Astrocyte (in vitro differentiated cells and primary cell): ENCODE measurements at regions not wholly inside any gene's neighbourhood (a gene's known extent, or its start where the extent isn't known, plus 50 kb on each side); places are given as distances from the start of the nearest gene placed in this dataset.

Experiments used
- DNase-seq: peaks from one replicate; pipeline ENCODE4 v3.0.0-alpha.2; 2010; ENCODE audit warnings: low read depth
- FAIRE-seq: peaks from 2 replicates; lab custom pipeline; 2011; peaks lifted over from hg19 to GRCh38; lab: Jason Lieb, UNC
- H2AFZ ChIP-seq: 2 replicates; pipeline ENCODE4 v1.6.0; 2012; ENCODE audit warnings: low read depth, low read length, inconsistent platforms
- H3K27ac ChIP-seq: 2 replicates; pipeline ENCODE4 v1.5.1; 2011; ENCODE audit warnings: low read depth, low read length, inconsistent platforms
- H3K27me3 ChIP-seq: 2 replicates; pipeline ENCODE4 v1.6.0; 2011; ENCODE audit warnings: low read length, inconsistent platforms; ENCODE audit not compliant: insufficient read depth
- H3K36me3 ChIP-seq: 2 replicates; pipeline ENCODE4 v1.5.1; 2011; ENCODE audit warnings: low read length, inconsistent platforms; ENCODE audit not compliant: insufficient read depth
- H3K4me1 ChIP-seq: 2 replicates; pipeline ENCODE4 v1.5.1; 2011; ENCODE audit warnings: low read length, inconsistent platforms; ENCODE audit not compliant: insufficient read depth
- H3K4me2 ChIP-seq: 2 replicates; pipeline ENCODE4 v1.6.0; 2012; ENCODE audit warnings: low read length, inconsistent platforms
- H3K4me3 ChIP-seq: 2 replicates; pipeline ENCODE4 v1.5.1; 2011; ENCODE audit warnings: low read depth, mild to moderate bottlenecking, low read length, inconsistent platforms; ENCODE audit not compliant: insufficient read depth
- H3K79me2 ChIP-seq: 2 replicates; pipeline ENCODE4 v1.6.0; 2012; ENCODE audit warnings: mild to moderate bottlenecking, low read length, inconsistent platforms; ENCODE audit not compliant: insufficient read depth
- H3K9ac ChIP-seq: 2 replicates; pipeline ENCODE4 v1.6.0; 2012; ENCODE audit warnings: mild to moderate bottlenecking, low read length, inconsistent platforms
- H3K9me3 ChIP-seq: 2 replicates; pipeline ENCODE4 v1.5.1; 2012; ENCODE audit warnings: low read depth, mild to moderate bottlenecking, low read length, inconsistent platforms; ENCODE audit not compliant: insufficient read depth
- H4K20me1 ChIP-seq: 2 replicates; pipeline ENCODE4 v1.6.0; 2012; ENCODE audit warnings: low read length, inconsistent platforms; ENCODE audit not compliant: insufficient read depth
- H3K27ac Mint-ChIP-seq: one replicate; pipeline ENCODE4 v1.8.0; 2021; ENCODE audit warnings: mild to moderate bottlenecking, mixed read lengths; ENCODE audit not compliant: unreplicated experiment
- H3K27me3 Mint-ChIP-seq: one replicate; pipeline ENCODE4 v1.8.0; 2021; ENCODE audit warnings: low read depth, mixed read lengths; ENCODE audit not compliant: unreplicated experiment
- H3K36me3 Mint-ChIP-seq: one replicate; pipeline ENCODE4 v1.8.0; 2021; ENCODE audit warnings: low read depth, mixed read lengths; ENCODE audit not compliant: unreplicated experiment
- H3K4me1 Mint-ChIP-seq: one replicate; pipeline ENCODE4 v1.8.0; 2021; ENCODE audit warnings: low read depth, mixed read lengths; ENCODE audit not compliant: unreplicated experiment
- H3K4me3 Mint-ChIP-seq: one replicate; pipeline ENCODE4 v1.8.0; 2021; ENCODE audit warnings: mild to moderate bottlenecking, moderate library complexity, mixed read lengths; ENCODE audit not compliant: unreplicated experiment
- H3K9me3 Mint-ChIP-seq: one replicate; pipeline ENCODE4 v1.8.0; 2021; ENCODE audit warnings: mild to moderate bottlenecking, mixed read lengths; ENCODE audit not compliant: unreplicated experiment
- EZH2 ChIP-seq: IDR thresholded peaks from 2 replicates; pipeline ENCODE4 v1.6.1; 2012; ENCODE audit warnings: mild to moderate bottlenecking, low read length, inconsistent platforms; ENCODE audit not compliant: insufficient read depth
- TF ChIP-seq, protein P1 (sequence below): IDR thresholded peaks from 2 replicates; pipeline ENCODE4 v1.5.1; 2011; ENCODE audit warnings: low read depth, mild to moderate bottlenecking, inconsistent platforms, low read length, moderate library complexity; ENCODE audit not compliant: insufficient read depth

DNA sequence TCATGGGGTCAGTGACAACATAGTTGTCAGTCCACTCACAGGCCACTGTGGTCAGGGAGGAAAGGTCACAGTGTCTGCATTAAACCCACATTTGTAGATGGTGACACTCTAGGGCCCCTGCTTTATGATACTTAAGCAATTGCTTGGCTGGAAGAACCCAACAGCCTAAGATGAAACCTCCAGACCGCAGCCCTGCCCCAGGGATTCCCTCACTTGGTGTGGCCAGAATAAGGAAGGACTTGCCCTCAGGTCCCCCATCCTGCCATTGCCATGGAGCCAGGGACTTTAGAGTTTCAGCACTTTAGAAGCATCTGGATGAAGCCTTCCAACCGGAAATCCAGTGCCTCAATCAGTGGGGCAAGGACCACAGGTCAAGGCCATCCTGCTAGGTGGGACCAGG is 63.9 kb upstream of the LAPTM4A start:
- Histone ChIP-seq H3K4me2 (no peak overlapping the region), H4K20me1 (no peaks in the 10 kb centered on the region), H3K27ac (no peak overlapping the region), H3K9ac (no peak overlapping the region), H3K4me3 (no peak overlapping the region), H3K9me3 (peaks cover 1% of the 10 kb centered on the region), H3K4me1 (peaks cover 6% of the 10 kb centered on the region), H3K79me2 (no peaks in the 10 kb centered on the region), H3K27me3 (no peaks in the 10 kb centered on the region), H3K36me3 (no peaks in the 10 kb centered on the region), H2AFZ (no peak overlapping the region)
- DNase-seq (no peak), FAIRE-seq (no peak)
- H3K36me3 Mint-ChIP-seq: no peaks in the 10 kb centered on the region
- no peak overlapping the region for H3K4me3 Mint-ChIP-seq
- TF ChIP-seq, protein P1, sequence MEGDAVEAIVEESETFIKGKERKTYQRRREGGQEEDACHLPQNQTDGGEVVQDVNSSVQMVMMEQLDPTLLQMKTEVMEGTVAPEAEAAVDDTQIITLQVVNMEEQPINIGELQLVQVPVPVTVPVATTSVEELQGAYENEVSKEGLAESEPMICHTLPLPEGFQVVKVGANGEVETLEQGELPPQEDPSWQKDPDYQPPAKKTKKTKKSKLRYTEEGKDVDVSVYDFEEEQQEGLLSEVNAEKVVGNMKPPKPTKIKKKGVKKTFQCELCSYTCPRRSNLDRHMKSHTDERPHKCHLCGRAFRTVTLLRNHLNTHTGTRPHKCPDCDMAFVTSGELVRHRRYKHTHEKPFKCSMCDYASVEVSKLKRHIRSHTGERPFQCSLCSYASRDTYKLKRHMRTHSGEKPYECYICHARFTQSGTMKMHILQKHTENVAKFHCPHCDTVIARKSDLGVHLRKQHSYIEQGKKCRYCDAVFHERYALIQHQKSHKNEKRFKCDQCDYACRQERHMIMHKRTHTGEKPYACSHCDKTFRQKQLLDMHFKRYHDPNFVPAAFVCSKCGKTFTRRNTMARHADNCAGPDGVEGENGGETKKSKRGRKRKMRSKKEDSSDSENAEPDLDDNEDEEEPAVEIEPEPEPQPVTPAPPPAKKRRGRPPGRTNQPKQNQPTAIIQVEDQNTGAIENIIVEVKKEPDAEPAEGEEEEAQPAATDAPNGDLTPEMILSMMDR: no peak
- TF ChIP-seq EZH2: no peak
- H3K27ac Mint-ChIP-seq: no peak overlapping the region
- peaks cover 9% of the 10 kb centered on the region for H3K4me1 Mint-ChIP-seq
- no peaks in the 10 kb centered on the region for H3K9me3 Mint-ChIP-seq
- peaks cover 26% of the 10 kb centered on the region for H3K27me3 Mint-ChIP-seq

DNA sequence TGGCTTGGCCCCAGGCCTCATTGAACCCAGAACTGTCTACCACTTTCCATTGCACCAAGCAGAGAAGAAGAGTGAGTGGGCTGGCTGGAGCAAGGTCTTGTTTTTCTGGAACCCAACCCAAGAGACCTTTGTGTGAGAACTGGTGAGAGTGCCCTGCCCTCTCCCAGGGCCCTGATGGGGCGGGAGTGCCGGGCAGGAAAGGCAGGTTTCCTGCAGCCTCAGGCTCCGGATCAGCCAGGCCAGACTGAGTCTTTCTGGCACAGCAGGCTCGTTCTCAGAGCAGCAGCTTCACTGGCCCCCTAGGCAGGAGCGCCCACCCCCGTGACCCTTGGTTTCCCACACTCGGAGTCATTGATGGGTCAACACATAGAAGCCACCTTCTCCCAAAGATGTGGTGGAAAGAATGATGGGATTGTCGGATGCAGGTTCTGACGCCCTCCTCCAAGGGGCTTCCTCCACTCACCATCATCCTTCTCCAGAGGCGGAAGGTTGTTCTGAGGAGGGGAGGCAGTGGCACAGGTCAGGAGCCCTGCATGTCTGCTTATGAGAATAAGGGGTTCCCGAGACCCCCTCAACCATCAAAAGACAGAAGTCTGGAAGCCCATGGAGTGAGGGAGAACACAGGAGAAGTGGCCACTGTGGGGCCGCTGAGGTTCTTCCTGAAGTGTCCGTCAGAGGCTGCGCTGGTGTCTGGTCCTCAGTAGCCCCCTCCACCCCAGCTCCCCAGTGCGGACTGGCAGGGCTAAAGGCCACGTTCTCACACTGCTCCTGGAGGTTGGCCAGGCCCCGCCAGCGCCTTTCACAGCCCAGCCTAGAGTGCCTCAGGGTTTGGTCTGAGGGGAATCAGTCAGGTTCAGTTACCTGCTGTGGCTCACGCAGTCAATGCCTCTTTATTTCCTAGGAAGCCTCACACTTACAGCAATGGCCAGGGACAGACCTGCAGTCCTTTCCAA is 62.8 kb upstream of the LAPTM4A start:
- TF ChIP-seq, protein P1: no peak
- no peak for TF ChIP-seq EZH2
- no peaks in the 10 kb centered on the region for H3K36me3 Mint-ChIP-seq
- Histone ChIP-seq H2AFZ (no peak overlapping the region), H3K9me3 (peaks cover 2% of the 10 kb centered on the region), H3K4me1 (peaks cover 6% of the 10 kb centered on the region), H3K9ac (no peak overlapping the region), H3K4me2 (no peak overlapping the region), H4K20me1 (no peaks in the 10 kb centered on the region), H3K4me3 (no peak overlapping the region), H3K79me2 (no peaks in the 10 kb centered on the region), H3K27me3 (no peaks in the 10 kb centered on the region), H3K36me3 (no peaks in the 10 kb centered on the region), H3K27ac (no peak overlapping the region)
- peaks cover 9% of the 10 kb centered on the region for H3K4me1 Mint-ChIP-seq
- DNase-seq (no peak), FAIRE-seq (no peak)
- H3K27ac Mint-ChIP-seq: no peak overlapping the region
- H3K9me3 Mint-ChIP-seq: no peaks in the 10 kb centered on the region
- H3K4me3 Mint-ChIP-seq: no peak overlapping the region
- H3K27me3 Mint-ChIP-seq: peaks cover 26% of the 10 kb centered on the region
